ENCODE measurements at regions not wholly inside any gene's neighbourhood (a gene's known extent, or its start where the extent isn't known, plus 50 kb on each side); places are given as distances from the start of the nearest gene placed in this dataset.

DNA sequence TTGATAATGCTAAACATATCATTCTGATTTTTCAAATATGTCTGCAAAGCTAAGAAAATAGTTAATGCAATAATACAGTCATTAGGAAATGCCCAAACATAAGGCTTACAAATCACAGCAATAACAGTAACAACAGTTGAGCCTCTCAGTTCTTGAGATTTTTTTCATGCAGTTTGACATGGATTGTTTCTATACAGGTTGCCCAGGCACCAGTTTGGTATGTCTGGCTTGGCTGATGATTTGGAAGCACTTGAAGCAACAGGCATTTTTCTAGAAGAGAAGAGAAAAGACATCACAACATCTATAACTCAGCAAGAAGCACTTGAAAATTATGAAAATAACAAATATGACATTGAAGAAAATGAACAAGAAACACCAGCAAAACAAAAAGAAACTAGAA is 78.7 kb upstream of the COL6A5 start:
- no peak overlapping the region for H3K27ac Mint-ChIP-seq
- ATAC-seq, result no peak
- no peak overlapping the region for H2AFZ ChIP-seq

DNA sequence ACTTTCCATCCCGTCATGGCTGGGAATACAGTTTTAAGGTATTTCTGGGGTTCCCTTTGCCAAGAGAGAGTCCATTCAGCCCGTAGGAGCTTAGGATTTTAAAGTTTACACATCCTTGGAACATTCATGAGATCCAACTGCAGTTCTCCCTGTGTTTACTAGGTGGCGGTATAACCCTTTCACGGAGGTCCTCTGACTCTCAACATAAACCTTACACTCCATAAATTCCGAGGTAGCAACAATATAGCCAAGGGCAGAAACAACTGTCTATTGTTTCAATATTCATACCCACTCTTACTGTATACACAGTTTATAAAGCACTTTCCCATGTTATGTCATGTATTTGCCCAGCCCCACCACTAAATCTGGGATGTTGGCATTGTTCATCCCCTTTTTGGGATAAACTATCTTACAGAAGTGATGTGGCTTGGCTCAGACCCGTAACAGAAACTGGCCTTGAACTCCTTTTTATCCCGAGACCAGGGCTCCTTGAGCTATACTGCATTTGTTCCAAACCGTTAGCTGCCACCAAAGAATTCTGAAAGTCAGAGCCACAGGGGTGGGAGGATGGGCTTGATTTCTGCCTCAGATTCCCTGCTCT is 69.2 kb upstream of the COL6A5 start:
- no peak overlapping the region for H3K27ac ChIP-seq (ENCODE audit: low read depth)
- H2AFZ ChIP-seq, result no peak overlapping the region
- Mint-ChIP-seq H3K4me3 (no peak overlapping the region), H3K4me1 (peaks cover 2% of the 10 kb centered on the region; the same call in 2 of the 3 replicates), H3K36me3 (ENCODE audit: low read depth) (no peaks in the 10 kb centered on the region), H3K27me3 (ENCODE audit: insufficient read depth, low read depth, poor library complexity) (no peaks in the 10 kb centered on the region), H3K9me3 (no peaks in the 10 kb centered on the region), H3K27ac (no peak overlapping the region)
- H3K9me2 ChIP-seq (ENCODE audit: insufficient read depth), result no peaks in the 10 kb centered on the region
- H3K79me2 ChIP-seq (replicated peaks; ENCODE audit: insufficient read depth), result no peaks in the 10 kb centered on the region
- no peak overlapping the region for H3K4me2 ChIP-seq
- ATAC-seq, result peak; percentile 93
- DNase-seq (ENCODE audit: low spot score), result peak; percentile 82
- H3F3A ChIP-seq (replicated peaks; ENCODE audit: low read depth), result no peaks in the 10 kb centered on the region
- H3K27me3 ChIP-seq (ENCODE audit: insufficient read depth), result no peaks in the 10 kb centered on the region
- no peak overlapping the region for H3K4me3 ChIP-seq
- TF ChIP-seq STAT1 (IDR thresholded peaks at IDR 0.05; ENCODE audit: unreplicated experiment) (no peak), JUNB (IDR thresholded peaks at IDR 0.05; ENCODE audit: unreplicated experiment) (no peak)
- TF ChIP-seq, protein P1, sequence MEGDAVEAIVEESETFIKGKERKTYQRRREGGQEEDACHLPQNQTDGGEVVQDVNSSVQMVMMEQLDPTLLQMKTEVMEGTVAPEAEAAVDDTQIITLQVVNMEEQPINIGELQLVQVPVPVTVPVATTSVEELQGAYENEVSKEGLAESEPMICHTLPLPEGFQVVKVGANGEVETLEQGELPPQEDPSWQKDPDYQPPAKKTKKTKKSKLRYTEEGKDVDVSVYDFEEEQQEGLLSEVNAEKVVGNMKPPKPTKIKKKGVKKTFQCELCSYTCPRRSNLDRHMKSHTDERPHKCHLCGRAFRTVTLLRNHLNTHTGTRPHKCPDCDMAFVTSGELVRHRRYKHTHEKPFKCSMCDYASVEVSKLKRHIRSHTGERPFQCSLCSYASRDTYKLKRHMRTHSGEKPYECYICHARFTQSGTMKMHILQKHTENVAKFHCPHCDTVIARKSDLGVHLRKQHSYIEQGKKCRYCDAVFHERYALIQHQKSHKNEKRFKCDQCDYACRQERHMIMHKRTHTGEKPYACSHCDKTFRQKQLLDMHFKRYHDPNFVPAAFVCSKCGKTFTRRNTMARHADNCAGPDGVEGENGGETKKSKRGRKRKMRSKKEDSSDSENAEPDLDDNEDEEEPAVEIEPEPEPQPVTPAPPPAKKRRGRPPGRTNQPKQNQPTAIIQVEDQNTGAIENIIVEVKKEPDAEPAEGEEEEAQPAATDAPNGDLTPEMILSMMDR (conservative IDR thresholded peaks at IDR 0.05; ENCODE audit: low read depth in 2 of 2), result peak; percentile 89 to 92
- H3K36me3 ChIP-seq (ENCODE audit: insufficient read depth), result no peaks in the 10 kb centered on the region
- H4K20me1 ChIP-seq (replicated peaks; ENCODE audit: insufficient read depth), result no peaks in the 10 kb centered on the region
- H3K4me1 ChIP-seq (ENCODE audit: insufficient read depth), result no peaks in the 10 kb centered on the region

More for the DNA sequence above, 78.7 kb upstream of the COL6A5 start:
- Histone ChIP-seq H3K9me2 (ENCODE audit: insufficient read depth) (no peaks in the 10 kb centered on the region; the same call in 1 of the 2 replicates), H3K4me2 (no peak overlapping the region), H3K27me3 (ENCODE audit: insufficient read depth) (no peaks in the 10 kb centered on the region), H4K20me1 (replicated peaks; ENCODE audit: insufficient read depth) (no peaks in the 10 kb centered on the region), H3K4me1 (ENCODE audit: insufficient read depth) (peaks cover 9% of the 10 kb centered on the region), H3K79me2 (replicated peaks; ENCODE audit: insufficient read depth) (no peaks in the 10 kb centered on the region), H3K4me3 (no peak overlapping the region), H3F3A (replicated peaks; ENCODE audit: low read depth) (no peaks in the 10 kb centered on the region), H3K27ac (ENCODE audit: low read depth) (no peak overlapping the region), H3K36me3 (ENCODE audit: insufficient read depth) (no peaks in the 10 kb centered on the region)
- Mint-ChIP-seq H3K36me3 (ENCODE audit: low read depth) (no peaks in the 10 kb centered on the region), H3K4me1 (peaks cover 16% of the 10 kb centered on the region), H3K4me3 (no peak overlapping the region), H3K9me3 (no peaks in the 10 kb centered on the region), H3K27me3 (ENCODE audit: insufficient read depth, low read depth, poor library complexity) (no peaks in the 10 kb centered on the region)
- no peak for TF ChIP-seq POLR2AphosphoS5 (IDR thresholded peaks at IDR 0.05; ENCODE audit: low read depth)
- TF ChIP-seq NANOG (IDR thresholded peaks at IDR 0.05; ENCODE audit: borderline replicate concordance), result no peak
- no peak for TF ChIP-seq ZNF331 (CRISPR knock-in tag; IDR thresholded peaks at IDR 0.05; ENCODE audit: low read depth)
- TF ChIP-seq, protein P1 (conservative IDR thresholded peaks at IDR 0.05; ENCODE audit: low read depth in 2 of 2), result no peak
- no peak for TF ChIP-seq CREB1 (CRISPR knock-in tag; IDR thresholded peaks at IDR 0.05; ENCODE audit: low read depth)
- no peak for DNase-seq (ENCODE audit: low spot score)

All from GM23338 (cell line).